HEK293 (cell line): ENCODE measurements at regions not wholly inside any gene's neighbourhood (a gene's known extent, or its start where the extent isn't known, plus 50 kb on each side); places are given as distances from the start of the nearest gene placed in this dataset.

Experiments
- CTCF ChIA-PET: fragments of 350-600 bp; formaldehyde crosslinking; extraction: SDS; loops from one replicate; lab custom pipeline; 2021; ENCODE audit warnings: antibody characterized with exemption; lab: Yijun Ruan, JAX
- POLR2A ChIA-PET: fragments of 300-600 bp; formaldehyde crosslinking; extraction: SDS; loops from one replicate; lab custom pipeline; 2020; ENCODE audit warnings: antibody characterized with exemption, inconsistent platforms; lab: Yijun Ruan, JAX
- H3K27ac ChIP-seq: fragments of 200-500 bp; sonication (Bioruptor generic); 2 replicates; pipeline ENCODE4 v1.5.1; 2014; ENCODE audit warnings: low read depth, low read length, control low read depth, inconsistent platforms; ENCODE audit errors: extremely low read depth
- H3K36me3 ChIP-seq, 2 experiments: fragments of 200-500 bp in 1 of 2; sonication (Bioruptor generic) in 1 of 2; 1 replicate in 1 of 2; 2 replicates in 1 of 2; pipeline ENCODE4 v1.5.1; 2014 to 2017; ENCODE audit warnings: inconsistent platforms in 2 of 2, low read length in 2 of 2; ENCODE audit not compliant: control insufficient read depth in 2 of 2, insufficient read depth in 1 of 2
- H3K4me1 ChIP-seq: fragments of 200-500 bp; sonication (Bioruptor generic); 2 replicates; pipeline ENCODE4 v1.5.1; 2014; ENCODE audit warnings: mild to moderate bottlenecking, low read length, inconsistent platforms; ENCODE audit not compliant: control insufficient read depth, insufficient read depth
- H3K4me3 ChIP-seq: 2 replicates; pipeline ENCODE4 v1.5.1; 2011; ENCODE audit warnings: low read depth, mild to moderate bottlenecking, control low read depth, low read length, moderate library complexity
- H3K9me3 ChIP-seq: fragments of 200-500 bp; sonication (Bioruptor generic); 2 replicates; pipeline ENCODE4 v1.5.1; 2014; ENCODE audit warnings: low read depth, low read length, inconsistent platforms; ENCODE audit not compliant: control insufficient read depth, insufficient read depth
- BCL11A ChIP-seq: fragments of 450-650 bp; formaldehyde crosslinking; IDR thresholded peaks from 2 replicates; pipeline ENCODE4 v1.5.1; 2016; ENCODE audit warnings: low read depth, missing biosample characterization, missing genetic modification characterization
- EGR2 ChIP-seq: fragments of 450-650 bp; formaldehyde crosslinking; IDR thresholded peaks from 2 replicates; pipeline ENCODE4 v1.5.1; 2016; ENCODE audit warnings: low read depth, missing biosample characterization, missing genetic modification characterization
- HIC1 ChIP-seq: fragments of 450-650 bp; formaldehyde crosslinking; IDR thresholded peaks from 2 replicates; pipeline ENCODE4 v1.5.1; 2016; ENCODE audit warnings: missing biosample characterization, missing genetic modification characterization
- HOXC10 ChIP-seq: sonication (generic); formaldehyde crosslinking; IDR thresholded peaks from 2 replicates; pipeline ENCODE4 v1.8.1; 2023; ENCODE audit warnings: mild to moderate bottlenecking, missing genetic modification reagents
- OSR2 ChIP-seq: fragments of 450-650 bp; formaldehyde crosslinking; IDR thresholded peaks from 2 replicates; pipeline ENCODE4 v1.5.1; 2016; ENCODE audit warnings: missing biosample characterization, missing genetic modification characterization
- PRDM1 ChIP-seq: fragments of 450-650 bp; formaldehyde crosslinking; IDR thresholded peaks from 2 replicates; pipeline ENCODE4; 2016; ENCODE audit warnings: missing biosample characterization, missing genetic modification characterization
- PRDM6 ChIP-seq: fragments of 450-650 bp; formaldehyde crosslinking; IDR thresholded peaks from 2 replicates; pipeline ENCODE4 v1.5.1; 2017; ENCODE audit warnings: missing biosample characterization, missing genetic modification characterization
- SCRT2 ChIP-seq: fragments of 450-650 bp; formaldehyde crosslinking; IDR thresholded peaks from 2 replicates; pipeline ENCODE4 v1.5.1; 2016; ENCODE audit warnings: missing biosample characterization, missing genetic modification characterization
- TSHZ1 ChIP-seq: fragments of 450-650 bp; formaldehyde crosslinking; IDR thresholded peaks from 2 replicates; pipeline ENCODE4 v1.5.1; 2016; ENCODE audit warnings: missing biosample characterization, missing genetic modification characterization, borderline replicate concordance
- ZBTB17 ChIP-seq: fragments of 450-650 bp; formaldehyde crosslinking; IDR thresholded peaks from 2 replicates; pipeline ENCODE4 v1.5.1; 2016; ENCODE audit warnings: missing biosample characterization, missing genetic modification characterization
- ZEB2 ChIP-seq: fragments of 450-650 bp; formaldehyde crosslinking; IDR thresholded peaks from 2 replicates; pipeline ENCODE4 v1.5.1; 2016; ENCODE audit warnings: missing biosample characterization, missing genetic modification characterization
- ZNF140 ChIP-seq: fragments of 450-650 bp; formaldehyde crosslinking; IDR thresholded peaks from 2 replicates; pipeline ENCODE4 v1.5.1; 2016; ENCODE audit warnings: missing biosample characterization, missing genetic modification characterization
- ZNF155 ChIP-seq: fragments of 450-650 bp; formaldehyde crosslinking; IDR thresholded peaks from 2 replicates; pipeline ENCODE4 v1.5.1; 2016; ENCODE audit warnings: missing biosample characterization, missing genetic modification characterization
- ZNF311 ChIP-seq: fragments of 450-650 bp; formaldehyde crosslinking; IDR thresholded peaks from 2 replicates; pipeline ENCODE4 v1.5.1; 2017; ENCODE audit warnings: missing biosample characterization, missing genetic modification characterization, borderline replicate concordance
- ZNF362 ChIP-seq: fragments of 450-650 bp; formaldehyde crosslinking; IDR thresholded peaks from 2 replicates; pipeline ENCODE4 v1.5.1; 2016; ENCODE audit warnings: missing biosample characterization, missing genetic modification characterization
- ZNF366 ChIP-seq: fragments of 450-650 bp; formaldehyde crosslinking; conservative IDR thresholded peaks from 2 replicates; pipeline ENCODE4 v1.5.1; 2016; ENCODE audit warnings: missing biosample characterization, missing genetic modification characterization
- ZNF391 ChIP-seq: fragments of 450-650 bp; formaldehyde crosslinking; IDR thresholded peaks from 2 replicates; pipeline ENCODE4 v1.5.1; 2016; ENCODE audit warnings: low read depth, missing biosample characterization, missing genetic modification characterization, borderline replicate concordance
- ZNF488 ChIP-seq: fragments of 450-650 bp; formaldehyde crosslinking; IDR thresholded peaks from 2 replicates; pipeline ENCODE4 v1.5.1; 2016; ENCODE audit warnings: missing biosample characterization, missing genetic modification characterization
- ZNF521 ChIP-seq: fragments of 450-650 bp; formaldehyde crosslinking; IDR thresholded peaks from 2 replicates; pipeline ENCODE4 v1.5.1; 2017; ENCODE audit warnings: missing biosample characterization, mild to moderate bottlenecking, missing genetic modification characterization
- ZNF544 ChIP-seq: fragments of 450-650 bp; formaldehyde crosslinking; IDR thresholded peaks from 2 replicates; pipeline ENCODE4 v1.5.0; 2017; ENCODE audit warnings: missing biosample characterization, missing genetic modification characterization
- ZNF600 ChIP-seq: fragments of 450-650 bp; formaldehyde crosslinking; IDR thresholded peaks from 2 replicates; pipeline ENCODE4 v1.5.1; 2016; ENCODE audit warnings: missing biosample characterization, missing genetic modification characterization
- ZNF704 ChIP-seq: fragments of 450-650 bp; formaldehyde crosslinking; IDR thresholded peaks from 2 replicates; pipeline ENCODE4 v1.5.1; 2016; ENCODE audit warnings: missing biosample characterization, missing genetic modification characterization
- ZNF768 ChIP-seq: fragments of 450-650 bp; formaldehyde crosslinking; IDR thresholded peaks from 2 replicates; pipeline ENCODE4 v1.5.1; 2018; ENCODE audit warnings: missing biosample characterization, mild to moderate bottlenecking, missing genetic modification characterization
- ZNF837 ChIP-seq: fragments of 450-650 bp; formaldehyde crosslinking; IDR thresholded peaks from 2 replicates; pipeline ENCODE4 v1.5.1; 2016; ENCODE audit warnings: missing biosample characterization, missing genetic modification characterization

- ChIA-PET POLR2A (no interaction called here), CTCF (no interaction called here)
- Histone ChIP-seq H3K4me1 (no peaks in the 10 kb centered on the region), H3K36me3 (no peaks in the 10 kb centered on the region), H3K9me3 (no peaks in the 10 kb centered on the region), H3K27ac (no peak overlapping the region), H3K4me3 (no peak overlapping the region)
- TF ChIP-seq HIC1 (tag by site-specific recombination) (no peak), TSHZ1 (tag by site-specific recombination) (no peak), ZNF391 (tag by site-specific recombination) (no peak), ZNF704 (tag by site-specific recombination) (no peak), ZNF768 (no peak), ZNF362 (tag by site-specific recombination) (no peak), ZNF140 (tag by site-specific recombination) (no peak), HOXC10 (no peak), SCRT2 (tag by site-specific recombination) (no peak), ZNF837 (tag by site-specific recombination) (no peak), PRDM1 (tag by site-specific recombination) (no peak), EGR2 (tag by site-specific recombination) (no peak), ZNF366 (tag by site-specific recombination) (no peak), ZNF600 (no peak), ZNF544 (no peak)
These were observed 708.5 kb upstream of the SLC8A1 start for GRCh38 chr2:41160439-41160838.

- Histone ChIP-seq H3K4me1 (no peaks in the 10 kb centered on the region), H3K27ac (no peak overlapping the region), H3K36me3 (no peaks in the 10 kb centered on the region), H3K9me3 (no peaks in the 10 kb centered on the region), H3K4me3 (no peak overlapping the region)
- CTCF ChIA-PET, result no interaction called here
- POLR2A ChIA-PET, result no interaction called here
- TF ChIP-seq ZNF521 (tag by site-specific recombination) (no peak), ZBTB17 (tag by site-specific recombination) (no peak), ZNF488 (tag by site-specific recombination) (no peak), OSR2 (tag by site-specific recombination) (no peak), ZNF155 (tag by site-specific recombination) (no peak), ZNF768 (no peak), PRDM6 (tag by site-specific recombination) (no peak), ZNF311 (tag by site-specific recombination) (no peak), BCL11A (no peak), ZEB2 (tag by site-specific recombination) (no peak)
These were observed 715.1 kb upstream of the SLC8A1 start for GRCh38 chr2:41167014-41167413.
